HPDE6-E6E7 (cell line): ENCODE measurements at regions not wholly inside any gene's neighbourhood (a gene's known extent, or its start where the extent isn't known, plus 50 kb on each side); places are given as distances from the start of the nearest gene placed in this dataset.
"Not testable (repeated sequence)": the region's sequence is repeated elsewhere in the genome, so short reads cannot be mapped to it uniquely, and the experiment has no call there.

Experiments used
- DNase-seq: peaks from one replicate; pipeline ENCODE4 v3.0.0; 2011; ENCODE audit warnings: missing footprints; ENCODE audit errors: extremely low spot score

GRCh38 chr5:58202941-58203444, 256.9 kb downstream of the PLK2 start:
- no peak for DNase-seq

DNA sequence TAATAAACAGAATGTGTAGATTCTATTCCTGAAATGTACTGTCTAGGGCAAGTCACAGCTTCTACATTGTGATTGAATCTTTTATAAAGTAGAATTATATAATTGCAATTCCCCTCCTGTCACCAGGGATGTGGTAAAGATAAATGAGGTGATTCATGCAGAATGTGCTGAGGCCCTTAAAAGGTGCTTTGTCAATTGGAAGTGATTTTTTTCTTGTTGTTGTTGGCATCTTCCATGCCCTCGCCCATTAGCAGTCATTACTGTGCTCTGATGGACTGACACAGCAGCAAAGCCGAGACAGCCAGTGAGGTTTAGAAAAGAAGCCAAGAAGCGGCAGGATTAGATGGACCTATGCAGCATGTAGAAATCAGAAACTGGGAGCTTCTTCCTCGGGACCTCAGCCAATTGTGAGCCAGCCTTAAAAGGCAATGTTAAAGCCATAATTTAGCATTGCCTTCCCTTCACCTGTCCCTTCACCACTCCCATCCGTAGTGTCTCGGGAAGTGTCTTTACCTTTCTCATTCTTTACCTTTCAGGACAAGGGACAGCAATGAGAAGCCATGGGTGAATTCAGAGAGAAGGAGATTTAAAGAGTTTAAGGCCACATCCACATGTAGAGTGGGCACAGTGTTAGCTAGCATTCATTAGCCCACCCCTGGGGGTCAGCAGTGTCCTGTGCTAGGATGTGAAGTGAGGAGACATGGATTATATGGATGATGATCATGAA, 257.8 kb downstream of the PLK2 start:
- DNase-seq = no peak

- no peak for DNase-seq
Measured at GRCh38 chr5:58200451-58200850, 259.4 kb downstream of the PLK2 start.

DNA sequence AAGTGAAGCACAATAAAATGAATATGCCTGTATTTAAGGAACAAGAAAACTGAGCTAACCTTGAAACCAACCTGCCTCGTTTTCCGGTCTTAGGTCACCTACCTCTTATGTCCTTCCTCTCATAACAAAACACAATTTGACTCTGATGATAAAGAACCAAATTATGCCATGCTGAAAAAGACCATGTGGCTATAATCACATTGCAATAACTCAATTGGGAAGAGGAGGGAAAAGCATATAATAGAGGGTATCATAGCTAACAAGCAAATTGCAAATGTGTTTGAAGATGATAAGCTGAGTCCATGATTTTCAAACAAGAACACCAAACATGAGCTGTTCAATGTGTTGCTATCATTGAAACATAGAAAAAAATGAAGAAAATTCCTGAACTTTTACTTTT, 260.8 kb downstream of the PLK2 start:
- no peak for DNase-seq

DNA sequence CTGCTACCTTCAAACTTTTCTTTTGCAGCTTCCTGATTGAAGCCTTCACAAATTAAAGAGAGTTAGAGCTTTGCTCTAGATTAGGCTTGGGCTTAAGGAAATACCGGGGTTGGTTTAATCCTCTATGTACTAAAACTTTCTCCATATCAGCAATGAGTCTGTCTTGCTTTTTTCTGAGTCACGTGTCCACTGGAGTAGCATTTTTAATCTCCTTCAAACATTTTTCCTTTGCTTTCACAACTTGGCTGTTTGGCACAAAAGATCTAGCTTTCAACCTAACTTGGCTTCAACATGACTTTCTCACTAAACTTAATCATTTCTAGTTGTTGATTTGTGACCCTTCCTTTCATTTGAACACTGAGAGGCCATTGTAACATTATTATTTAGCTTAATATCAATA, 261.6 kb downstream of the PLK2 start:
- no peak for DNase-seq

DNA sequence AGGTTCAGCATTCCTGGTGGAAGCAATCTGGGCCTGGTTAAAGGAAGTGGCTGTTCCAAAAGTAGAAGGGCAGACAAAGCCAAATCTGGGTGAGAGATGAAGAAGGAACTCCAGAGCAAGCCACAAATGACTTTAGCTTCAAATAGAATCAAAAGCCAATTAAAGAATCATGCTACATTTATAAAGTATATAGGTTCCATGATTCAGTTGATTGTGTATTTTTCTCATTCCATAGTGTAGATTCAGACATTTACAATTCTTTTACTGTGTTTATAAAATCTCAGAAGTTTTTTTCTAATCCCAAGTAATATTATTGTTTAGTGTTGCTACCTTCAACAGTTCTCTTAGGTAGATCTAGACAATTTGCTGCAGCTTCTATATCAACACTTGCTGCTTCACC, 262.0 kb downstream of the PLK2 start:
- no peak for DNase-seq

- DNase-seq = no peak
Measured at GRCh38 chr5:58191443-58191842, 268.4 kb downstream of the PLK2 start.

- peak; percentile 62 for DNase-seq
Measured at GRCh38 chr5:58188262-58188651, 271.6 kb downstream of the PLK2 start.

DNA sequence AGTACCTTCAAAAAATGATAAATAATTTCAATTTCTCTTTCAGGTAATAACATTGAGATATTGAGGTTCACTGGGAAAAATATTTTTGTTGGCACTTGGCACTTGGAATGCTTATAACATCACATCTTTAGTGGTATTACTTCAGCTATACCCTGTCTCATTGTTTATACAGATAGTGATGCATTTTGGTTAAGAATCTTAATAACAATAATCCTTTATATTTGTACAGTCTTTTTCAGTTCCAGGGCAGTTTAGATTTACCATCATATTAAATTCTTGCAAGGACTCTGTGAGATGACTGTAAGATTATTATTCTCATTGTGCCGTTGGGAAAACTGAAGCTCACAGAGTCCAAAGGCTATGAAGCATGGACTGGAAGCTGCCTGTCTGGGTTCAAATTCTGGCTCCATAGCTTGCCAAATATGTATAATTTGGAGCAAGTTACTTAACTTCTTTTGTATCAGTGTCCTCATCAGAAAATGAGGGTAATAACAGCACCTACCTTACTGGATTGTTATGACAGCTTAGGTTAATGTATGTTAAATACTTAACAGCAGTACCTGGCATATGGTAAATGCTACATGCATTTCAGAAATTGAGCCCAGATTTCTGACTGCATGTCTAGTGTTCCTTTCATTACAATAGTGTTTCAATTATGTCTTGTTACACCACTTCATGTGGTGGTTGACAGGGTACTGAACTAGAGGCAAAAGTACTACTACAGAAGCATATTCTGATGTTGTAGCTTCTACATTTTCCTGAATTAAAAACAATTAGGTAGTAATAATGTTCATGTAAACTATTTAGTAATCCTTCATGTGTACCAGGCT, 272.2 kb downstream of the PLK2 start:
- DNase-seq = no peak

- DNase-seq = no peak
Measured at GRCh38 chr5:58185801-58186200, 274.1 kb downstream of the PLK2 start.

- DNase-seq = no peak
Measured at GRCh38 chr5:58185397-58185796, 274.5 kb downstream of the PLK2 start.

- no peak for DNase-seq
Measured at GRCh38 chr5:58184910-58185309, 275.0 kb downstream of the PLK2 start.

- DNase-seq = no peak
Measured at GRCh38 chr5:58183786-58184085, 276.1 kb downstream of the PLK2 start.

GRCh38 chr5:58183078-58183785, 276.7 kb downstream of the PLK2 start:
- DNase-seq = no peak

GRCh38 chr5:58182287-58182841, 277.5 kb downstream of the PLK2 start:
- no peak for DNase-seq

DNA sequence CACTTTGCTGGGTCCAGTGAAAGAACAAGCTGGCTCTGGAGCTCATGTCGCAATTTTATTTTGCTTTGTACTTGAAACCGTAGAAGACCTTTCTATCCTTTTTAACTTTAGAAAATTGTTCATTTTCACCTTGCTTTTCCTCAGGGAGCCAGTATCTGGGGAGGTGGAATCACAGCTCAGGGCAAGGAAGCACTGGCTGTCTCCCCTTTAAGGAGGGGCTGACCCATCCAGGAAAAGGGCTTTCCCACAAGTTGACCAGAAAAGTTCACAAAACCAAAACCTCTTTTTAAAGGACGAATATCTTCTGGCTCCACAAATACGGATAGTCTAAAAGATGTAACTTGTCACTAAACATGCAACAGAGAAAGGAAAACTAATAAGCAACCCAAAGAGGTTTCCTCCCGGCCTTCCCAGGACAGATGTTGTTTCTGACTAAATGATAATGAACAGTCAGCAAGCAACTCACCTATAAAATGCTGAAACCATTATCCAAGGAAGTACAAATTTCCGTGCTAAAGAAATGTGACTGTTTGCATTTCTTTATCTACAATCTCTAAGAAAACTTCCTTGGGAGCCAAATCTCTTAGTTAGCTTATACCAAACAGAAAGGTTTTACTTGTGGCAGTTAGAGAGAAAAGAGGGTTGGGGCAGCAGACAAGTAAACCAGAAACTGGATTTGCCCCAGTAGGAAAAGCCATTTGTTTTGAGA, 278.2 kb downstream of the PLK2 start:
- DNase-seq = no peak

DNA sequence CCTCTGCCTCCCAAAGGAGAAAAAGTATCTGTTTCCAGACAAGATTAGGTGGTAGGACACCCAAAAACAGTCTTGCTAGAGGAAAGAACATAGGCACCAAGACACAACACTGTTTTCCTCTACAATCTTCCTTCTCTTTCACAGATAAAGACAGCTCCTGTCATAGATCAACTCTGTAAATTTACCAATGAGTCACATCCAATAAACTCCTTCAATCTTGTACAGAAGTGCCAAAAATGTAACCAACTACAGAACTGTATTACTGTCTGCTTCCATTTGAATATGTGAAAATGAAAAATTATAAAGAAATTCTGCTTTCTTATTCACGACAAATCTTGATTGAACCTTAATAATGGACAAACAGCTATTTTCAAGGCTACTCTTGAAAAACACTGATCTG, 286.9 kb downstream of the PLK2 start:
- no peak for DNase-seq

- no peak for DNase-seq
Measured at GRCh38 chr5:58165152-58165551, 294.7 kb downstream of the PLK2 start.

GRCh38 chr5:58161889-58162288, 298.0 kb downstream of the PLK2 start:
- not testable (repeated sequence) for DNase-seq

GRCh38 chr5:58156973-58157701, 302.7 kb downstream of the PLK2 start:
- no peak for DNase-seq

DNA sequence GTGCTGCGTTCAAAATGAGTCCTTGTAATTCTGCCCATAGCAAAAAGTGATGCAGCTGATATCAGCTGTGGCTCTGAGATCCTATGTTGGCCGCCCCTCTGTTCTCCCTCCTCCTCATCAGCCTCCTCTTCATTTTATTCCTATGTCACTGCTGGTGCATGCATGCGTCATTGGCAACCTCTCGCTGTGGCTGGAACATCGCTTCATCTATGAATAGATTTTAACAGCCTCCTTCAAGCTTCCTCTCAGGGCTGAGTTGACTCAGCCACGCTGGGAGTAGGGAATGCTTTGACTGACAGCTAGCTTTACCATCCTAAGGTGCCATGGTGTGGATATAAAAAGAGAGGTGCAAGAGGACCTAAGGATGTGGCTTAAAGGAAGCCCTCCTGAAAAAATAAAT, 303.5 kb downstream of the PLK2 start:
- no peak for DNase-seq
